Activated CD4-positive, alpha-beta memory T cell treated with anti-CD3 and anti-CD28 coated beads for 36 hours (primary cell): ENCODE measurements at regions not wholly inside any gene's neighbourhood (a gene's known extent, or its start where the extent isn't known, plus 50 kb on each side); places are given as distances from the start of the nearest gene placed in this dataset.

Experiments used
- CTCF ChIA-PET: fragments of 350-600 bp; sonication (Branson Sonifier 250); formaldehyde crosslinking; loops from one replicate; lab custom pipeline; 2021; ENCODE audit warnings: antibody characterized with exemption, inconsistent platforms; lab: Charles Lee
- POLR2A ChIA-PET: fragments of 350-600 bp; sonication (Branson Sonifier 250); formaldehyde crosslinking; loops from one replicate; lab custom pipeline; 2021; ENCODE audit warnings: antibody characterized with exemption; lab: Charles Lee
- DNase-seq: peaks from one replicate; pipeline ENCODE4 v3.0.0-alpha.2; 2020
- H3K27ac Mint-ChIP-seq: one replicate; pipeline ENCODE4 v1.8.0; 2021; ENCODE audit warnings: mixed read lengths
- H3K27me3 Mint-ChIP-seq: one replicate; pipeline ENCODE4 v1.8.0; 2021; ENCODE audit warnings: mixed read lengths
- H3K36me3 Mint-ChIP-seq: one replicate; pipeline ENCODE4 v1.8.0; 2021; ENCODE audit warnings: mixed read lengths
- H3K4me1 Mint-ChIP-seq: one replicate; pipeline ENCODE4 v1.8.0; 2021; ENCODE audit warnings: low read depth, mixed read lengths
- H3K4me3 Mint-ChIP-seq: one replicate; pipeline ENCODE4 v1.8.0; 2021; ENCODE audit warnings: mild to moderate bottlenecking, mixed read lengths
- H3K9me3 Mint-ChIP-seq: one replicate; pipeline ENCODE4 v1.8.0; 2021; ENCODE audit warnings: mixed read lengths
- intact Hi-C: fragments of 100-400 bp; cut with micrococcal nuclease; formaldehyde crosslinking; loops from one replicate; pipeline ENCODE4 v1.15.1; 2023

DNA sequence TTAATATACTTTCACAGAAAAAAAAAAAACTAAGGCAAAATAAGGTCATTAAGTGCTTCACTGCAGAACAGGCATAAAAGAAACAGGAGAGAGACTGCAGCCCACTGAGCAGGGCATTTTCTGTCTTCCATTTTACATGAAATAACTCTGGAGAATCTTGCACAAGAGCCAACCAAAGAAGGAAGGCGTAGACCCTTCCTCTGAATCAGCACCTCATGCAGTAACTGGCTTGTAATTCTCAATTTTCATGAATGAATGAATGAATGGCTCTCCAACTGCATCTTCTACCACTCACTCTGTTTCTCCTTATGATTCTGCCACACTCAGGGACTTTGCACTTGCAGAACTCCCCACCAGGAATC is 102.0 kb upstream of the PPM1H start:
- H3K36me3 Mint-ChIP-seq: no peaks in the 10 kb centered on the region
- ChIA-PET POLR2A (no interaction called here), CTCF (no interaction called here)
- H3K27ac Mint-ChIP-seq: no peak overlapping the region
- intact Hi-C loops: no loop called here
- no peak for DNase-seq
- H3K4me3 Mint-ChIP-seq: no peak overlapping the region
- H3K27me3 Mint-ChIP-seq: no peaks in the 10 kb centered on the region
- no peaks in the 10 kb centered on the region for H3K4me1 Mint-ChIP-seq
- H3K9me3 Mint-ChIP-seq: no peaks in the 10 kb centered on the region

DNA sequence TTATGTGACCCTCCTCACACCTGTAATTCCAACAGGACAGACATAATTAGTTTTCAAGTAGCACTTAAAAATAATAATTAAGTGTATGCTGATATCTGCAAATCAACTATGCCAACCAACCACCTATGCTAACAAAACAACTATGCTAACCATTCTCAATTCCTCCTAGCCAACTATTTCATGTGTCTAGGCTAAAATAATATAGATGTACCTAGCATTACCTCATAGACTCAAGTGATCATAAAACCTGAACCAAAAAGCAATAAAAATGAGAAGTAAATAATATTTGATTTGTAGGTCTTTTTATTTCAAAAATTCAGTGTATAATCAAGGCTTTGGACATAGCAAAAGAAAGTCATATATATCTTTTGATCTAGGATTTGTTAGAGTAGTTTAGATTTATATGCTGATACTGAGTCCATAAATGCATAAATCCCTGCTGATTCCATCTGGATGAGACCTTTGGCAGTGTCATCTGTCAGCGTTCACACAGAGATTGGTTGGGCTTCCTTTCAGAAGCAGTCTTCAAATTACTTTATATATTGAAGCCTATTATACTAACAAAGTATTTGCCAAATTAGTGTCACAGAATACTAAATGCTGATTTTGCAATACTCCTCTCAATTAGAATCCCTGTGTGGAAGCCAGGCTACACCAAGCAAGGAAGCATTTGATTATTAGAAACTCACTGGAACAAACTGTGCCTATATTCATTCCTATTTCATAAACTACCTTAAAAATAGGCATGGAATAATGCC is 101.4 kb upstream of the PPM1H start:
- Mint-ChIP-seq H3K27ac (no peak overlapping the region), H3K4me1 (no peaks in the 10 kb centered on the region), H3K4me3 (no peak overlapping the region), H3K36me3 (no peaks in the 10 kb centered on the region), H3K9me3 (no peaks in the 10 kb centered on the region), H3K27me3 (no peaks in the 10 kb centered on the region)
- DNase-seq: no peak
- intact Hi-C loops: no loop called here
- ChIA-PET CTCF (no interaction called here), POLR2A (no interaction called here)

DNA sequence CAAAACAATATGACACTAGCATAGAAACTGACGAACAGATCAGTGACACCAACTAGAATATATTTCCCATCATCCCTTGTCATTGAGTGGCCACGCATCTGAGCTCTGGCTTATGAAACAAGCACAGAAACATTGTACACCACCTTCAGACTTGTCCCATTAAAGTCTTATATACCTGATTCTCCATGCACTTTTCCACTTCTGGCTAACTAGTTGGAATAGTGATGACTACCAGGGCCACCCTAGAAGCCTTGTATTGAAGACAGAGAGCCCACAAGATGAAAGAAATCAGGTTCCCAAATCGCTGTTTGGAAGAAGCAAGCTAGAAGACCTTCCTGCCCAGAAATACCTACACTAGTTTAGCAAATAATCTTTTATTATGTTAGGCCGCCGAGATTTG is 99.7 kb upstream of the PPM1H start:
- Mint-ChIP-seq H3K9me3 (no peaks in the 10 kb centered on the region), H3K27me3 (no peaks in the 10 kb centered on the region), H3K27ac (no peak overlapping the region), H3K4me3 (no peak overlapping the region), H3K36me3 (no peaks in the 10 kb centered on the region), H3K4me1 (no peaks in the 10 kb centered on the region)
- intact Hi-C loops: no loop called here
- ChIA-PET POLR2A (no interaction called here), CTCF (no interaction called here)
- DNase-seq: no peak

DNA sequence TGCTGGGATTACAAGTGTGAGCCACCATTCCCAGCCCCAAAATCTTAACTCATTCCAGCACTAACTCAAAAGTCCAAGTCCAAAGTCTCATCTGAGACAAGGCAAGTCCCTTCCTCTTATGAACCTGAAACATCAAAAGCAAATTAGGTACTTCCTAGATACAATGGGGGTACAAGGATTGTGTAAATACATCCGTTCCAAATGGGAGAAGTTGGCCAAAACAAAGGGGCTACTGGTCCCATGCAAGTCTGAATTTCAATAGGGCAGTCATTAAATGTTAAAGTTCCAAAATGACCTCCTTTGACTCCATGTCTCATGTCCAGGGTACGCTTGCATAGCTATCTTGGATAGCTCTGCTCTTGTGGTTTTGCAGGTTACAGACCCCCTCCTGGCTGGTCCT is 94.7 kb upstream of the PPM1H start:
- no peaks in the 10 kb centered on the region for H3K9me3 Mint-ChIP-seq
- DNase-seq: no peak
- H3K27ac Mint-ChIP-seq: no peak overlapping the region
- H3K27me3 Mint-ChIP-seq: no peaks in the 10 kb centered on the region
- ChIA-PET CTCF (no interaction called here), POLR2A (no interaction called here)
- H3K4me1 Mint-ChIP-seq: no peaks in the 10 kb centered on the region
- no peaks in the 10 kb centered on the region for H3K36me3 Mint-ChIP-seq
- H3K4me3 Mint-ChIP-seq: no peak overlapping the region
- intact Hi-C loops: no loop called here

DNA sequence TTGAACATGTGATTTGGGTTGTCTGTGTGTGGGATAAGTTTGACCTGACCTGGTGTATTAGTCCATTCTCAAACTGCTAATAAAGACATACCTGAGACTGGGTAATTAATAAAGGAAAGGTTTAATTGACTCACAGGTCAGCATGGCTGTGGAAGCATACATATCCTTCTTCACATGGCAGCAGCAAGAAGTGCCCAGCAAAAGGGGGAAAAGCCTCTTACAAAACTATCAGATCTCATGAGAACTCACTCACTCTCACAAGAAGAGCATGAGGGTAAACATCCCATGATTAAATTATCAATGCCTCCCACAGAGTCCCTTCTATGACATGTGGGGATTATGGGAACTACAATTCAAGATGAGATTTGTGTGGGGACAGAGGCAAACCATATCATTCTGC is 94.0 kb upstream of the PPM1H start:
- Mint-ChIP-seq H3K27ac (no peak overlapping the region), H3K27me3 (no peaks in the 10 kb centered on the region), H3K4me3 (no peak overlapping the region), H3K4me1 (no peaks in the 10 kb centered on the region), H3K9me3 (no peaks in the 10 kb centered on the region), H3K36me3 (no peaks in the 10 kb centered on the region)
- POLR2A ChIA-PET: no interaction called here
- intact Hi-C loops: no loop called here
- DNase-seq: no peak
- CTCF ChIA-PET: no interaction called here

DNA sequence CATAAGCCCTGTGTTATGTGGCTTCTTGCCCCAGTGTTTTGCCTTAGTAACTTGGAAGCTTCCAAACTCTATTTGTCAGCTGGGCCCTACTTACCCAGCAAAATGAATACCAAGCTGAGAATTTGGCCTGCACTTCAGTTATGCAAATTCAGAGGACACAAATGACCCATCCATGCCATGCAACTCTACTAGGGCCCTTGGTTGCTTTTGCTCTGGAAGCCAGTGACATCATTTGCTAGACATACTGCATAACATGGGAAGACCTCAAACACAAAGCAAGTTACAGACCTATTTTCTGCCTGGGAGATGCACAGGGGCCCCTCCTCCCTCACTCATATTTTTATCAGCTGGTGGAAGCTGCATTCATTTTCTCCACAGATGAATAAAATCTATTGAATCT is 90.2 kb upstream of the PPM1H start:
- Mint-ChIP-seq H3K27ac (no peak overlapping the region), H3K27me3 (peaks cover 1% of the 10 kb centered on the region), H3K4me1 (no peaks in the 10 kb centered on the region), H3K36me3 (no peaks in the 10 kb centered on the region), H3K9me3 (no peaks in the 10 kb centered on the region), H3K4me3 (no peak overlapping the region)
- POLR2A ChIA-PET: no interaction called here
- CTCF ChIA-PET: no interaction called here
- intact Hi-C loops: no loop called here
- DNase-seq: no peak

DNA sequence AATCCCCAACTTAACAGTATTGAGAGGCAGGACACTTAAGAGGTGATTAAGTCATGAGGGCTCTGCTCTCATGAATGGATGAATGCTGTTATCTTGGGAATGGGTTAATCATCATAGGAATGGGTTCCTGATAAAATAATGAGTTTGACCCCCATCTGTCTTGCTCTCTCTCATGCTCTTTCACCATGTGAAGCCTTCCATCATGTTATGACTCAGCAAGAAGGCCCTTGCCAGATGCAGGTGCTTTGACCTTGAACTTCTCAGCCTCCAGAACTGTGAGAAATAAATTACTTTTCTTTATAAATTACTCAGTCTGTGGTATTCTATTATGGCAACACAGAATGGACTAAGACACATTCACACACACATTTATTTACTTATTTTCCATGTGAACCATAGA is 89.0 kb upstream of the PPM1H start:
- Mint-ChIP-seq H3K36me3 (no peaks in the 10 kb centered on the region), H3K4me1 (no peaks in the 10 kb centered on the region), H3K9me3 (no peaks in the 10 kb centered on the region), H3K4me3 (no peak overlapping the region), H3K27me3 (peaks cover 1% of the 10 kb centered on the region), H3K27ac (no peak overlapping the region)
- ChIA-PET CTCF (no interaction called here), POLR2A (no interaction called here)
- DNase-seq: no peak
- intact Hi-C loops: no loop called here

DNA sequence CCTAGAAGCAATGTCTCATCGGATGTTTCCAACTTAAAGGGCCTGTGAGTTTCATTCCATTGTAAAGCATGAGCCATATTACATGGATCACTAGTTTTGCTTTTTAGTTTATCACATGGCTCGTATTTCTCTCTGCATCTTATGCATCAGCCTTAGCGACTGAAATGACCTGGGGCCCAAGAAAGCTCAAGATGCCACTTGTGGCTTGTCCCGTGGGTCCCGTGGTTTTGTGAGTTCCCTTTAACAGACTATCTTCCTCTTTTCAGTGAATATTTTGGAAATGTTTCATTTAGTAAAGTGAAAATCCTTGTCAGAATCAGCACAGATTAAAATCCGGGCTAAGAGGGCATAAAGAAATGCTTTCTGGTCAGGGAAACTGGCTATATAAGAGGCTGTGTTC is 86.2 kb upstream of the PPM1H start:
- no peaks in the 10 kb centered on the region for H3K4me1 Mint-ChIP-seq
- POLR2A ChIA-PET: no interaction called here
- peaks cover 1% of the 10 kb centered on the region for H3K27me3 Mint-ChIP-seq
- intact Hi-C loops: no loop called here
- no peak for DNase-seq
- H3K36me3 Mint-ChIP-seq: no peaks in the 10 kb centered on the region
- no peak overlapping the region for H3K27ac Mint-ChIP-seq
- H3K4me3 Mint-ChIP-seq: no peak overlapping the region
- CTCF ChIA-PET: no interaction called here
- no peaks in the 10 kb centered on the region for H3K9me3 Mint-ChIP-seq

DNA sequence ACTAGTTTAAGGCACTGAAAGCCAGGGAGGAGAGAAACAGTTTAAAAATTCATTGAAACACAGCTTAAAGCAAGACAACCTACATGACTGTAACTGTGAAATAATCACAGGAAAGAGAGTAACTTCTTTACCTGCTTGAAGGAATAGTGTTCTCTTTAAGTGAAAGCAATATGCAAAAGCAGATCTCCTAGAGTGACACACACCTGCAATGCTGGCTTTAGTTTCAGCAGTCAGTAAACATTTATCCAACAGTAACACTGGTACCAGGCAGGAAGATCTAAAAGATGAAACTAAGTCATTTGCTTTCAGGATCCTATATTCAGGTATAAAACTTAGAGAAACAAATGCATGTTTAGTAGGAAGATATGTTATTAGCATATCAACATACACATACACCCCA is 85.3 kb upstream of the PPM1H start:
- H3K27me3 Mint-ChIP-seq: peaks cover 1% of the 10 kb centered on the region

DNA sequence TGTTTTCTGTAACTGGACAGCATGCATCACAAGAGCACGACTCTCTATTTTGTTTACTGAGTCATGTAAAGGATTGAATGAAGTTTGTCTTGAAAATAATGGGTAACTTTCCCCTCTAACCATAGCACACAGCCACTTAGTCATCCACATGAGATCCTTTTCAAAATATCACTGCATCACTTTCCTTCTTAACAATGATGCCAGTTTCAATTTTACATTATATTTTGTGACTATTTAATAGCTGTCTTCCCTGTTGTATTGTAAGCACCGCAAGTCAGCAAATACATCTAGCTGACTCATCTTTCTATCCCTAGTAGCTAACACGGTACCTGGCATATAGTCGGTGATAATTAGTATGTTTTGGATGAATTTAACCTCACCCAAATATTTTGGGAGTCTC is 83.3 kb upstream of the PPM1H start:
- Mint-ChIP-seq H3K27ac (no peak overlapping the region), H3K4me1 (no peaks in the 10 kb centered on the region), H3K9me3 (no peaks in the 10 kb centered on the region), H3K27me3 (peaks cover 1% of the 10 kb centered on the region), H3K4me3 (no peak overlapping the region), H3K36me3 (no peaks in the 10 kb centered on the region)
- intact Hi-C loops: no loop called here
- POLR2A ChIA-PET: no interaction called here
- CTCF ChIA-PET: no interaction called here
- DNase-seq: no peak

More for the DNA sequence above, 85.3 kb upstream of the PPM1H start:
- H3K27ac Mint-ChIP-seq: no peak overlapping the region
- no peaks in the 10 kb centered on the region for H3K9me3 Mint-ChIP-seq
- POLR2A ChIA-PET: no interaction called here
- H3K36me3 Mint-ChIP-seq: no peaks in the 10 kb centered on the region
- H3K4me1 Mint-ChIP-seq: no peaks in the 10 kb centered on the region
- intact Hi-C loops: no loop called here
- DNase-seq: no peak
- CTCF ChIA-PET: no interaction called here
- H3K4me3 Mint-ChIP-seq: no peak overlapping the region

DNA sequence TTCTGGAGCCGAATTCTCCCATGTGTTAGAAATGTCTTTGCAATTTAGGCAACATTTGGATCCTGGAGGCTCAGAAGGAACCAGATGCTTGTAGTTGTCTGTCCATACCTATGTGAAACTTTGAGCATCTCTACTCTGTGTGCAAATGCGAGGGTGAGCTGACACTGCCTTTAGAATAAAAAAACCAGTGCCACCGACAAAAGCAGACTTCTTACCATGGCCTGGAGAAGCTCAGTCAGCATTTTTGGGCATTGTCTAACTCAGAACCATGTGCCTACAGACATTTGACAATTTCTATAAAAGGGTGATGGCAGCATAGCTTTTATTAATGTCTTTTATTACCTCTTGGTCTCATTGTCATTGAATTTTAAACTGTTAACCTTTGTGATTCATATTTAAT is 78.4 kb upstream of the PPM1H start:
- intact Hi-C loops: no loop called here
- Mint-ChIP-seq H3K36me3 (no peaks in the 10 kb centered on the region), H3K4me3 (no peak overlapping the region), H3K4me1 (no peaks in the 10 kb centered on the region), H3K27me3 (no peaks in the 10 kb centered on the region), H3K27ac (no peak overlapping the region), H3K9me3 (no peaks in the 10 kb centered on the region)
- ChIA-PET POLR2A (no interaction called here), CTCF (no interaction called here)
- no peak for DNase-seq

DNA sequence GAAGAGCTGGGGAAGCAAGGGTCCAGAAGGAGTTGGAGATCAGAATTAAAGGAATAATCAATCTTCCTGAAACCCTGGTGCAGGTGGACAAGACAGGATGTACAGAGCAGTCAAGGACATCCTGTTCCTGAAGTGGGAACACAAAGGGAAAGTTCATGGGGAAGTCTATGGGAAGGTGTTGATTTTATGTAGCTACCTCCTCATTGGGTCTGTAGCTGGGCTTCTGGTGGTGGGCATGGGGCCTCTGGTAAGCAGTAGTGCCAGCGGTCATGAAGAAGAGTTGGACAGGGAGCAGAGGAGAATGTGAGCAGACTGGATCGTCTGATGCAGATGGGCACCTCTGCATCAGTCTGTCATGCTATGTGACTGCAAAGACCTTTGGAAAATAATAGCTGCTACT is 75.7 kb upstream of the PPM1H start:
- POLR2A ChIA-PET: no interaction called here
- intact Hi-C loops: no loop called here
- Mint-ChIP-seq H3K9me3 (no peaks in the 10 kb centered on the region), H3K27ac (no peak overlapping the region), H3K27me3 (no peaks in the 10 kb centered on the region), H3K4me1 (no peaks in the 10 kb centered on the region), H3K36me3 (no peaks in the 10 kb centered on the region), H3K4me3 (no peak overlapping the region)
- CTCF ChIA-PET: no interaction called here
- no peak for DNase-seq

DNA sequence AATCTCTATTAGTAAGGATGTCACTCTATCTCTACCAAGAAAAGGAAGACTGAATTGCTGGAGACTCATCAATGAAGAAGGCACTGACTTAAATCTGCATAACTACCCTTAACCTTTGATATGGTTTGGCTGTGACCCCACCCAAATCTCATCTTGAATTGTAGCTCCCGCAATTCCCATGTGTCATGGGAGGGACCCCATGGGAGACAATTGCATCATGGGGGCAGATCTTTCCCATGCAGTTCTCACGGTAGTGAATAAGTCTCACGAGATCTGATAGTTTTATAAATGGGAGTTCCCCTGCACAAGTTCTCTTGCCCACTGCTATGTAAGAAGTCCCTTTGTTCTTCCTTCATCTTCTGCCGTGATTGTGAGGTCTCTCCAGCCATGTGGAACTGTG is 73.4 kb upstream of the PPM1H start:
- CTCF ChIA-PET: interaction anchor here (0.5 kb wide), 1 partner anchor 1272 kb away, joined by 3 read pairs; no protein-coding TSS in a partner anchor
- H3K27ac Mint-ChIP-seq: no peak overlapping the region

More for the DNA sequence above, 73.4 kb upstream of the PPM1H start:
- Mint-ChIP-seq H3K36me3 (no peaks in the 10 kb centered on the region), H3K4me1 (no peaks in the 10 kb centered on the region), H3K9me3 (peaks cover 1% of the 10 kb centered on the region), H3K4me3 (no peak overlapping the region), H3K27me3 (no peaks in the 10 kb centered on the region)
- intact Hi-C loops: no loop called here
- no peak for DNase-seq
- POLR2A ChIA-PET: no interaction called here
